ENCODE measurements at regions not wholly inside any gene's neighbourhood (a gene's known extent, or its start where the extent isn't known, plus 50 kb on each side); places are given as distances from the start of the nearest gene placed in this dataset.

- TF ChIP-seq CTCF (IDR thresholded peaks at IDR 0.05; ENCODE audit: borderline replicate concordance, extremely low read depth, low read length, poor library complexity, severe bottlenecking) (no peak), EZH2 (IDR thresholded peaks at IDR 0.05; ENCODE audit: borderline replicate concordance, low read depth, low read length, severe bottlenecking) (no peak)
These were observed 75.4 kb downstream of the OTUD1 start for GRCh38 chr10:23514321-23514720.

All from DND-41 (cell line).